Rectal smooth muscle tissue (tissue), 1 donor: ENCODE measurements at regions not wholly inside any gene's neighbourhood (a gene's known extent, or its start where the extent isn't known, plus 50 kb on each side); places are given as distances from the start of the nearest gene placed in this dataset.
"Not testable (repeated sequence)": the region's sequence is repeated elsewhere in the genome, so short reads cannot be mapped to it uniquely, and the experiment has no call there.

Experiments used
- H3K27ac ChIP-seq: one replicate; pipeline ENCODE4 v1.7.0; 2013; ENCODE audit warnings: low read depth, low read length, inconsistent platforms
- H3K27me3 ChIP-seq: one replicate; pipeline ENCODE4 v1.7.0; 2013; ENCODE audit warnings: low read length; ENCODE audit not compliant: control insufficient read depth, insufficient read depth
- H3K36me3 ChIP-seq: one replicate; pipeline ENCODE4 v1.7.0; 2013; ENCODE audit warnings: low read length; ENCODE audit not compliant: control insufficient read depth, insufficient read depth
- H3K4me1 ChIP-seq: one replicate; pipeline ENCODE4 v1.7.0; 2013; ENCODE audit warnings: low read length; ENCODE audit not compliant: control insufficient read depth, insufficient read depth
- H3K4me3 ChIP-seq: one replicate; pipeline ENCODE4 v1.7.0; 2013; ENCODE audit warnings: low read length
- H3K9ac ChIP-seq: one replicate; pipeline ENCODE4 v1.7.0; 2013; ENCODE audit warnings: low read length

- Histone ChIP-seq H3K36me3 (no peaks in the 10 kb centered on the region), H3K4me1 (no peaks in the 10 kb centered on the region), H3K4me3 (no peak overlapping the region), H3K9ac (no peak overlapping the region), H3K27ac (no peak overlapping the region), H3K27me3 (no peaks in the 10 kb centered on the region)
These were observed 393.7 kb upstream of the MBL2 start for GRCh38 chr10:53166325-53166724.

GRCh38 chr10:53162856-53163255 lies 390.3 kb upstream of the MBL2 start:
- no peaks in the 10 kb centered on the region for H3K4me1 ChIP-seq
- H3K27ac ChIP-seq = no peak overlapping the region
- H3K36me3 ChIP-seq = no peaks in the 10 kb centered on the region
- no peak overlapping the region for H3K9ac ChIP-seq
- no peak overlapping the region for H3K4me3 ChIP-seq
- no peaks in the 10 kb centered on the region for H3K27me3 ChIP-seq

- Histone ChIP-seq H3K27me3 (no peaks in the 10 kb centered on the region), H3K27ac (no peak overlapping the region), H3K4me3 (no peak overlapping the region), H3K9ac (no peak overlapping the region), H3K4me1 (no peaks in the 10 kb centered on the region), H3K36me3 (no peaks in the 10 kb centered on the region)
These were observed 388.6 kb upstream of the MBL2 start for GRCh38 chr10:53161231-53161630.

GRCh38 chr10:53155674-53156073 lies 383.1 kb upstream of the MBL2 start:
- not testable (repeated sequence) for H3K27me3 ChIP-seq, H3K4me3 ChIP-seq, H3K36me3 ChIP-seq, H3K27ac ChIP-seq, H3K9ac ChIP-seq, H3K4me1 ChIP-seq

GRCh38 chr10:53153831-53154230 lies 381.2 kb upstream of the MBL2 start:
- no peak overlapping the region for H3K4me3 ChIP-seq
- H3K9ac ChIP-seq = no peak overlapping the region
- H3K27me3 ChIP-seq = no peaks in the 10 kb centered on the region
- H3K36me3 ChIP-seq = no peaks in the 10 kb centered on the region
- H3K27ac ChIP-seq = no peak overlapping the region
- no peaks in the 10 kb centered on the region for H3K4me1 ChIP-seq

GRCh38 chr10:53140506-53140905 lies 367.9 kb upstream of the MBL2 start:
- Histone ChIP-seq H3K27me3 (no peaks in the 10 kb centered on the region), H3K4me3 (no peak overlapping the region), H3K9ac (no peak overlapping the region)

GRCh38 chr10:53135897-53136253 lies 363.3 kb upstream of the MBL2 start:
- Histone ChIP-seq H3K4me3 (no peak overlapping the region), H3K4me1 (no peaks in the 10 kb centered on the region), H3K36me3 (no peaks in the 10 kb centered on the region), H3K27ac (no peak overlapping the region), H3K9ac (no peak overlapping the region), H3K27me3 (no peaks in the 10 kb centered on the region)

More at GRCh38 chr10:53140506-53140905, 367.9 kb upstream of the MBL2 start:
- Histone ChIP-seq H3K27ac (no peak overlapping the region), H3K36me3 (no peaks in the 10 kb centered on the region), H3K4me1 (no peaks in the 10 kb centered on the region)

- Histone ChIP-seq H3K27ac (no peak overlapping the region), H3K4me1 (no peaks in the 10 kb centered on the region), H3K4me3 (no peak overlapping the region), H3K36me3 (no peaks in the 10 kb centered on the region), H3K9ac (no peak overlapping the region), H3K27me3 (no peaks in the 10 kb centered on the region)
These were observed 362.8 kb upstream of the MBL2 start for GRCh38 chr10:53135213-53135896.

- Histone ChIP-seq H3K27me3 (no peaks in the 10 kb centered on the region), H3K27ac (no peak overlapping the region), H3K36me3 (no peaks in the 10 kb centered on the region), H3K9ac (no peak overlapping the region), H3K4me3 (no peak overlapping the region), H3K4me1 (no peaks in the 10 kb centered on the region)
These were observed 361.5 kb upstream of the MBL2 start for GRCh38 chr10:53134050-53134449.

- Histone ChIP-seq H3K4me3 (no peak overlapping the region), H3K27ac (no peak overlapping the region), H3K36me3 (no peaks in the 10 kb centered on the region), H3K4me1 (no peaks in the 10 kb centered on the region), H3K27me3 (no peaks in the 10 kb centered on the region), H3K9ac (no peak overlapping the region)
These were observed 357.8 kb upstream of the MBL2 start for GRCh38 chr10:53130337-53130736.

- H3K9ac ChIP-seq = no peak overlapping the region
- H3K4me1 ChIP-seq = no peaks in the 10 kb centered on the region
- no peak overlapping the region for H3K27ac ChIP-seq
- no peaks in the 10 kb centered on the region for H3K27me3 ChIP-seq
- no peak overlapping the region for H3K4me3 ChIP-seq
- H3K36me3 ChIP-seq = no peaks in the 10 kb centered on the region
These were observed 355.1 kb upstream of the MBL2 start for GRCh38 chr10:53127686-53128085.

- no peak overlapping the region for H3K4me3 ChIP-seq
These were observed 350.7 kb upstream of the MBL2 start for GRCh38 chr10:53123311-53123710.

GRCh38 chr10:53122281-53122680 lies 349.7 kb upstream of the MBL2 start:
- H3K4me3 ChIP-seq = no peak overlapping the region
- H3K36me3 ChIP-seq = no peaks in the 10 kb centered on the region
- no peak overlapping the region for H3K9ac ChIP-seq
- no peak overlapping the region for H3K27ac ChIP-seq
- H3K4me1 ChIP-seq = no peaks in the 10 kb centered on the region
- no peaks in the 10 kb centered on the region for H3K27me3 ChIP-seq

More at GRCh38 chr10:53123311-53123710, 350.7 kb upstream of the MBL2 start:
- Histone ChIP-seq H3K36me3 (no peaks in the 10 kb centered on the region), H3K9ac (no peak overlapping the region), H3K4me1 (no peaks in the 10 kb centered on the region), H3K27me3 (no peaks in the 10 kb centered on the region), H3K27ac (no peak overlapping the region)
